ENCODE measurements at regions not wholly inside any gene's neighbourhood (a gene's known extent, or its start where the extent isn't known, plus 50 kb on each side); places are given as distances from the start of the nearest gene placed in this dataset.

DNA sequence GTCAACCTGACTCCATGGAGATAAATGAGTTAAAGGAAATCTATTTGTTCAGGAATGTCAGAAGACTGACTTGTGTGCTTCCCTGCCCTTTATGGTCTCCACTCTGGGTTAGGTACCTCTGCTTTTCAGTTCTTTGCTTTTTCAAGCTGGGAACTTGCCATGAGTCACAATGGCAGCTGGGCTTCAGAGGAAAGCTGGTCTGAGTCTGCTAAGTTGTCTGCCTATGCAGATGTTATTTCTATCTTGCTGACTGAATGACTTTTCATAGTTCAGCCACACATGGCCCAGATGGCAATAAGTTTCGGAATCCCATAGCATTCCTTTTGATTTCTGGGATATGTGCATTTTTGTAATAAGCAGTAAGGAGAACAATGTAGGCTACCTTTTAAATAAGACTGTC lies 337.9 kb upstream of the FGF13 start:
- TF ChIP-seq, protein P1, sequence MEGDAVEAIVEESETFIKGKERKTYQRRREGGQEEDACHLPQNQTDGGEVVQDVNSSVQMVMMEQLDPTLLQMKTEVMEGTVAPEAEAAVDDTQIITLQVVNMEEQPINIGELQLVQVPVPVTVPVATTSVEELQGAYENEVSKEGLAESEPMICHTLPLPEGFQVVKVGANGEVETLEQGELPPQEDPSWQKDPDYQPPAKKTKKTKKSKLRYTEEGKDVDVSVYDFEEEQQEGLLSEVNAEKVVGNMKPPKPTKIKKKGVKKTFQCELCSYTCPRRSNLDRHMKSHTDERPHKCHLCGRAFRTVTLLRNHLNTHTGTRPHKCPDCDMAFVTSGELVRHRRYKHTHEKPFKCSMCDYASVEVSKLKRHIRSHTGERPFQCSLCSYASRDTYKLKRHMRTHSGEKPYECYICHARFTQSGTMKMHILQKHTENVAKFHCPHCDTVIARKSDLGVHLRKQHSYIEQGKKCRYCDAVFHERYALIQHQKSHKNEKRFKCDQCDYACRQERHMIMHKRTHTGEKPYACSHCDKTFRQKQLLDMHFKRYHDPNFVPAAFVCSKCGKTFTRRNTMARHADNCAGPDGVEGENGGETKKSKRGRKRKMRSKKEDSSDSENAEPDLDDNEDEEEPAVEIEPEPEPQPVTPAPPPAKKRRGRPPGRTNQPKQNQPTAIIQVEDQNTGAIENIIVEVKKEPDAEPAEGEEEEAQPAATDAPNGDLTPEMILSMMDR (IDR thresholded peaks at IDR 0.05): no peak
- TF ChIP-seq POLR2AphosphoS5 (IDR thresholded peaks at IDR 0.05): no peak
- no peak for TF ChIP-seq EP300 (IDR thresholded peaks at IDR 0.05; ENCODE audit: low read depth)

All from transverse colon (tissue), 4 donors.